ENCODE measurements at regions not wholly inside any gene's neighbourhood (a gene's known extent, or its start where the extent isn't known, plus 50 kb on each side); places are given as distances from the start of the nearest gene placed in this dataset.

DNA sequence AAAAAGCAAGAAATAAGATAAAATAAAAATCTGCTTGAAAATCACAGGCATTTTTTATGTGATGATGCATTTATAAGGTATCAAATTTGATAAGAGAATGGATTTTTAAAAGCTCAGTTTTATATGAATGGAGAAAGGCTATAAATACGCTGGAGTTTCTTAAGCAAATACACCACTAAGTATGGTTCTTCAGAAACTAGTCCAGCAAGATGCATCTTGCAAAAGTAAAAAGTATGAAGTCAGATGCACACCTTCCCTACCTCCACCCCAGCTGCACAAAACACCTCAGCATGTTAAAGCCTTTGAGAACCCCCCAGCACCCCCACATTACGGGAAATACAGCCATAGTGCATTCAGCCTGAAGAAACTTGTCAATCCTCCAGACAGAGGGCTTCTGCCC is 143.1 kb upstream of the PROX1 start:
- TF ChIP-seq, protein P1, sequence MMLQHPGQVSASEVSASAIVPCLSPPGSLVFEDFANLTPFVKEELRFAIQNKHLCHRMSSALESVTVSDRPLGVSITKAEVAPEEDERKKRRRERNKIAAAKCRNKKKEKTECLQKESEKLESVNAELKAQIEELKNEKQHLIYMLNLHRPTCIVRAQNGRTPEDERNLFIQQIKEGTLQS (CRISPR knock-in tag; conservative IDR thresholded peaks at IDR 0.05): no peak
- TF ChIP-seq, protein P2, sequence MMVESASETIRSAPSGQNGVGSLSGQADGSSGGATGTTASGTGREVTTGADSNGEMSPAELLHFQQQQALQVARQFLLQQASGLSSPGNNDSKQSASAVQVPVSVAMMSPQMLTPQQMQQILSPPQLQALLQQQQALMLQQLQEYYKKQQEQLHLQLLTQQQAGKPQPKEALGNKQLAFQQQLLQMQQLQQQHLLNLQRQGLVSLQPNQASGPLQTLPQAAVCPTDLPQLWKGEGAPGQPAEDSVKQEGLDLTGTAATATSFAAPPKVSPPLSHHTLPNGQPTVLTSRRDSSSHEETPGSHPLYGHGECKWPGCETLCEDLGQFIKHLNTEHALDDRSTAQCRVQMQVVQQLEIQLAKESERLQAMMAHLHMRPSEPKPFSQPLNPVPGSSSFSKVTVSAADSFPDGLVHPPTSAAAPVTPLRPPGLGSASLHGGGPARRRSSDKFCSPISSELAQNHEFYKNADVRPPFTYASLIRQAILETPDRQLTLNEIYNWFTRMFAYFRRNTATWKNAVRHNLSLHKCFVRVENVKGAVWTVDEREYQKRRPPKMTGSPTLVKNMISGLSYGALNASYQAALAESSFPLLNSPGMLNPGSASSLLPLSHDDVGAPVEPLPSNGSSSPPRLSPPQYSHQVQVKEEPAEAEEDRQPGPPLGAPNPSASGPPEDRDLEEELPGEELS (CRISPR knock-in tag; IDR thresholded peaks at IDR 0.05): no peak
- TF ChIP-seq, protein P3, sequence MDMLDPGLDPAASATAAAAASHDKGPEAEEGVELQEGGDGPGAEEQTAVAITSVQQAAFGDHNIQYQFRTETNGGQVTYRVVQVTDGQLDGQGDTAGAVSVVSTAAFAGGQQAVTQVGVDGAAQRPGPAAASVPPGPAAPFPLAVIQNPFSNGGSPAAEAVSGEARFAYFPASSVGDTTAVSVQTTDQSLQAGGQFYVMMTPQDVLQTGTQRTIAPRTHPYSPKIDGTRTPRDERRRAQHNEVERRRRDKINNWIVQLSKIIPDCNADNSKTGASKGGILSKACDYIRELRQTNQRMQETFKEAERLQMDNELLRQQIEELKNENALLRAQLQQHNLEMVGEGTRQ (CRISPR knock-in tag; IDR thresholded peaks at IDR 0.05): no peak
- TF ChIP-seq, protein P4, sequence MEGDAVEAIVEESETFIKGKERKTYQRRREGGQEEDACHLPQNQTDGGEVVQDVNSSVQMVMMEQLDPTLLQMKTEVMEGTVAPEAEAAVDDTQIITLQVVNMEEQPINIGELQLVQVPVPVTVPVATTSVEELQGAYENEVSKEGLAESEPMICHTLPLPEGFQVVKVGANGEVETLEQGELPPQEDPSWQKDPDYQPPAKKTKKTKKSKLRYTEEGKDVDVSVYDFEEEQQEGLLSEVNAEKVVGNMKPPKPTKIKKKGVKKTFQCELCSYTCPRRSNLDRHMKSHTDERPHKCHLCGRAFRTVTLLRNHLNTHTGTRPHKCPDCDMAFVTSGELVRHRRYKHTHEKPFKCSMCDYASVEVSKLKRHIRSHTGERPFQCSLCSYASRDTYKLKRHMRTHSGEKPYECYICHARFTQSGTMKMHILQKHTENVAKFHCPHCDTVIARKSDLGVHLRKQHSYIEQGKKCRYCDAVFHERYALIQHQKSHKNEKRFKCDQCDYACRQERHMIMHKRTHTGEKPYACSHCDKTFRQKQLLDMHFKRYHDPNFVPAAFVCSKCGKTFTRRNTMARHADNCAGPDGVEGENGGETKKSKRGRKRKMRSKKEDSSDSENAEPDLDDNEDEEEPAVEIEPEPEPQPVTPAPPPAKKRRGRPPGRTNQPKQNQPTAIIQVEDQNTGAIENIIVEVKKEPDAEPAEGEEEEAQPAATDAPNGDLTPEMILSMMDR (IDR thresholded peaks at IDR 0.05): no peak
- TF ChIP-seq, protein P5, sequence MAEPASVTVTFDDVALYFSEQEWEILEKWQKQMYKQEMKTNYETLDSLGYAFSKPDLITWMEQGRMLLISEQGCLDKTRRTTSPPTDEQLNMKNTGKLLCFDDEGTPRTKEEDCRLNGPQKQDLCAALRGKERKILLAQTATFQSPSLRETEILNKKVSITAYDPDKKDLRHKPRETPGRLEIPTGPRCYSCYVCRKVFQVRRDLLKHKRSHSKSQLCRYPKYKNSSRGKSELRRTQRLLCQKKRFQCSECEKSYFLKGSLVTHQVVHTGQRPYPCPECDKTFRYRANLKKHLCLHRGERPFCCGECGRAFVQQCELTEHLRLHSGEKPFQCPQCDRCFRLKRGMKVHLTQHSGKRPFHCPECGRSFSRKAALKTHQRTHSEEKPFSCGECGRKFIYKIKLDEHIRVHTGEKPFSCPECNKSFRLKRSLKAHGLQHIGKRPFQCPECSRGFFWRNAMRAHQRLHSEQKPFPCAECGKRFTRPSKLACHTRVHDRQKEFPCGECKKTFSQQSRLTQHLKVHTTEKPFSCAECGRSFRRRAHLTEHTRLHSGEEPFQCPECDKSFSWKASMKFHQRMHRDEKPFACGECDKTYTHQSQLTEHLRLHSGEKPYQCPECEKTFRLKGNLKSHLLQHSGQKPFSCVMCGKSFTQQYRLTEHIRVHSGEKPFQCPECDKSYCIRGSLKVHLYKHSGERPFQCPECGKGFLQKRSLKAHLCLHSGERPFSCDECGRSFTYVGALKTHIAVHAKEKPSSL (CRISPR knock-in tag; conservative IDR thresholded peaks at IDR 0.05): no peak
- TF ChIP-seq ZNF416 (CRISPR knock-in tag; IDR thresholded peaks at IDR 0.05) (no peak), ZNF317 (CRISPR knock-in tag; IDR thresholded peaks at IDR 0.05; ENCODE audit: borderline replicate concordance, low read depth) (no peak), MXD4 (CRISPR knock-in tag; IDR thresholded peaks at IDR 0.05; ENCODE audit: borderline replicate concordance) (no peak), ETV6 (CRISPR knock-in tag; IDR thresholded peaks at IDR 0.05) (no peak), FOXJ3 (CRISPR knock-in tag; IDR thresholded peaks at IDR 0.05; ENCODE audit: borderline replicate concordance) (no peak), SMAD3 (CRISPR knock-in tag; IDR thresholded peaks at IDR 0.05; ENCODE audit: borderline replicate concordance) (no peak), SOX15 (CRISPR knock-in tag; IDR thresholded peaks at IDR 0.05) (no peak)
- TF ChIP-seq, protein P6, sequence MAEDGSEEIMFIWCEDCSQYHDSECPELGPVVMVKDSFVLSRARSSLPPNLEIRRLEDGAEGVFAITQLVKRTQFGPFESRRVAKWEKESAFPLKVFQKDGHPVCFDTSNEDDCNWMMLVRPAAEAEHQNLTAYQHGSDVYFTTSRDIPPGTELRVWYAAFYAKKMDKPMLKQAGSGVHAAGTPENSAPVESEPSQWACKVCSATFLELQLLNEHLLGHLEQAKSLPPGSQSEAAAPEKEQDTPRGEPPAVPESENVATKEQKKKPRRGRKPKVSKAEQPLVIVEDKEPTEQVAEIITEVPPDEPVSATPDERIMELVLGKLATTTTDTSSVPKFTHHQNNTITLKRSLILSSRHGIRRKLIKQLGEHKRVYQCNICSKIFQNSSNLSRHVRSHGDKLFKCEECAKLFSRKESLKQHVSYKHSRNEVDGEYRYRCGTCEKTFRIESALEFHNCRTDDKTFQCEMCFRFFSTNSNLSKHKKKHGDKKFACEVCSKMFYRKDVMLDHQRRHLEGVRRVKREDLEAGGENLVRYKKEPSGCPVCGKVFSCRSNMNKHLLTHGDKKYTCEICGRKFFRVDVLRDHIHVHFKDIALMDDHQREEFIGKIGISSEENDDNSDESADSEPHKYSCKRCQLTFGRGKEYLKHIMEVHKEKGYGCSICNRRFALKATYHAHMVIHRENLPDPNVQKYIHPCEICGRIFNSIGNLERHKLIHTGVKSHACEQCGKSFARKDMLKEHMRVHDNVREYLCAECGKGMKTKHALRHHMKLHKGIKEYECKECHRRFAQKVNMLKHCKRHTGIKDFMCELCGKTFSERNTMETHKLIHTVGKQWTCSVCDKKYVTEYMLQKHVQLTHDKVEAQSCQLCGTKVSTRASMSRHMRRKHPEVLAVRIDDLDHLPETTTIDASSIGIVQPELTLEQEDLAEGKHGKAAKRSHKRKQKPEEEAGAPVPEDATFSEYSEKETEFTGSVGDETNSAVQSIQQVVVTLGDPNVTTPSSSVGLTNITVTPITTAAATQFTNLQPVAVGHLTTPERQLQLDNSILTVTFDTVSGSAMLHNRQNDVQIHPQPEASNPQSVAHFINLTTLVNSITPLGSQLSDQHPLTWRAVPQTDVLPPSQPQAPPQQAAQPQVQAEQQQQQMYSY (CRISPR knock-in tag; IDR thresholded peaks at IDR 0.05): no peak
- TF ChIP-seq, protein P7, sequence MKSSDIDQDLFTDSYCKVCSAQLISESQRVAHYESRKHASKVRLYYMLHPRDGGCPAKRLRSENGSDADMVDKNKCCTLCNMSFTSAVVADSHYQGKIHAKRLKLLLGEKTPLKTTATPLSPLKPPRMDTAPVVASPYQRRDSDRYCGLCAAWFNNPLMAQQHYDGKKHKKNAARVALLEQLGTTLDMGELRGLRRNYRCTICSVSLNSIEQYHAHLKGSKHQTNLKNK (CRISPR knock-in tag; IDR thresholded peaks at IDR 0.05): no peak
